ENCODE measurements at regions not wholly inside any gene's neighbourhood (a gene's known extent, or its start where the extent isn't known, plus 50 kb on each side); places are given as distances from the start of the nearest gene placed in this dataset.

DNA sequence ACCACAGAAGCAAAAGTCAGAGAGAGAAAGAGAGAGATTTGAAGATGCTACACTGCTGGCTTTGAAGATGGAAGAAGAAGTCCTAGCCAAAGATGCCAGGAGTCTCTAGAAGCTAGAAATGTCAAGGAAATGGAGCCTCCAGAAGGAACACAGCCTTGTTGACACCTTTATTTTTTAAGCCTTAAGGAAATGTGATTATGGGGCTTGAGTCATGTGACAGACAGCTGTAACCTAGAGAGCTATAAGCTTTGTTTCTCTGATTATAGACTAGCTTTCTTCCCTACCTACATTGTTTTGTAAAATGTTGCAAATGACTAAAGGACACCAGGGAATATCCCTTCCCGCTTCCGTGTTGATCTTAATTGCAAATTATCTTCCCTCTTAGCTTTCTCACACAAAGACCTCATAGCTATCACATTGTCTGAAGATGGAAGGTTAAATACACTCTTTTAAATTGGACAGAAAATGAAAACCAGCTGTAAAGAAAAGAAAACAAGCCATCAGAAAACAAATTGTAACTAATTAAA, 199.9 kb downstream of the ARHGAP12 start:
- Histone ChIP-seq H3K9ac (no peak overlapping the region), H3K4me1 (no peaks in the 10 kb centered on the region), H4K20me1 (ENCODE audit: low read depth) (no peaks in the 10 kb centered on the region), H3K9me3 (ENCODE audit: low read depth) (no peaks in the 10 kb centered on the region), H3K27ac (no peak overlapping the region), H3K4me3 (no peak overlapping the region), H3K4me2 (no peak overlapping the region), H3K36me3 (no peaks in the 10 kb centered on the region), H3K27me3 (no peaks in the 10 kb centered on the region), H3F3A (ENCODE audit: low read depth) (no peaks in the 10 kb centered on the region), H3K79me2 (ENCODE audit: low read depth) (no peaks in the 10 kb centered on the region), H2AFZ (replicated peaks) (peak overlapping the region; percentile 64)
- Mint-ChIP-seq H3K36me3 (no peaks in the 10 kb centered on the region), H3K27ac (no peak overlapping the region), H3K27me3 (ENCODE audit: insufficient read depth, low read depth) (peaks cover 6% of the 10 kb centered on the region), H3K4me1 (peaks cover 7% of the 10 kb centered on the region), H3K4me3 (no peak overlapping the region), H3K9me3 (peaks cover 19% of the 10 kb centered on the region)
- DNase-seq (ENCODE audit: low spot score), result no peak
- TF ChIP-seq EZH2phosphoT487 (IDR thresholded peaks at IDR 0.05), result no peak
- TF ChIP-seq, protein P1, sequence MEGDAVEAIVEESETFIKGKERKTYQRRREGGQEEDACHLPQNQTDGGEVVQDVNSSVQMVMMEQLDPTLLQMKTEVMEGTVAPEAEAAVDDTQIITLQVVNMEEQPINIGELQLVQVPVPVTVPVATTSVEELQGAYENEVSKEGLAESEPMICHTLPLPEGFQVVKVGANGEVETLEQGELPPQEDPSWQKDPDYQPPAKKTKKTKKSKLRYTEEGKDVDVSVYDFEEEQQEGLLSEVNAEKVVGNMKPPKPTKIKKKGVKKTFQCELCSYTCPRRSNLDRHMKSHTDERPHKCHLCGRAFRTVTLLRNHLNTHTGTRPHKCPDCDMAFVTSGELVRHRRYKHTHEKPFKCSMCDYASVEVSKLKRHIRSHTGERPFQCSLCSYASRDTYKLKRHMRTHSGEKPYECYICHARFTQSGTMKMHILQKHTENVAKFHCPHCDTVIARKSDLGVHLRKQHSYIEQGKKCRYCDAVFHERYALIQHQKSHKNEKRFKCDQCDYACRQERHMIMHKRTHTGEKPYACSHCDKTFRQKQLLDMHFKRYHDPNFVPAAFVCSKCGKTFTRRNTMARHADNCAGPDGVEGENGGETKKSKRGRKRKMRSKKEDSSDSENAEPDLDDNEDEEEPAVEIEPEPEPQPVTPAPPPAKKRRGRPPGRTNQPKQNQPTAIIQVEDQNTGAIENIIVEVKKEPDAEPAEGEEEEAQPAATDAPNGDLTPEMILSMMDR (IDR thresholded peaks at IDR 0.05), result no peak
- no peak for TF ChIP-seq EZH2 (IDR thresholded peaks at IDR 0.05)

DNA sequence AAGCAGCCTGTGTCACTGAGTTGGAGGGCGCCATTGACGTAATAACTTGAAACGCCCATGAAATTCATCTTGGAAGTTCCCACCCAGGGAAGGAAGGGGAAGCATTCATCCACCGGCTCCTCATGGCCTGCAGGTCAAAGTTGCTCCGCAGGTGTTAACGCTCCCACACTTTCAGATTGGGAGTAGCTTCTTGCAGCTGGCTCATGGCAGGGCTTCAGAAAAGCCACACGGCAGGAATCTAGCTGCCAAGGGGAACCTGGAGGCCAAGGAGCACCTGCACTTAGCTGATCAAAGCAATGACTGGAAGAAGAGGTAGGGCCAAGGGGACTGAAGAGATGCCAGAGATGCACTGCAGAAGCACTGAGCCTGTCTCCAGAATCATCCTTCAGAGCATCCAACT, 203.2 kb downstream of the ARHGAP12 start:
- Histone ChIP-seq H3K27me3 (no peaks in the 10 kb centered on the region), H3K9me3 (ENCODE audit: low read depth) (no peaks in the 10 kb centered on the region), H3K9ac (no peak overlapping the region), H3K27ac (no peak overlapping the region), H3K4me1 (no peaks in the 10 kb centered on the region), H4K20me1 (ENCODE audit: low read depth) (no peaks in the 10 kb centered on the region), H3K4me3 (no peak overlapping the region), H3F3A (ENCODE audit: low read depth) (no peaks in the 10 kb centered on the region), H3K79me2 (ENCODE audit: low read depth) (no peaks in the 10 kb centered on the region), H3K36me3 (no peaks in the 10 kb centered on the region), H3K4me2 (no peak overlapping the region), H2AFZ (replicated peaks) (no peak overlapping the region)
- peaks cover 23% of the 10 kb centered on the region for H3K9me3 Mint-ChIP-seq
- H3K4me3 Mint-ChIP-seq, result no peak overlapping the region
- no peaks in the 10 kb centered on the region for H3K36me3 Mint-ChIP-seq
- TF ChIP-seq EZH2 (IDR thresholded peaks at IDR 0.05), result no peak
- TF ChIP-seq, protein P1 (IDR thresholded peaks at IDR 0.05), result no peak
- TF ChIP-seq EZH2phosphoT487 (IDR thresholded peaks at IDR 0.05), result no peak
- peaks cover 7% of the 10 kb centered on the region for H3K4me1 Mint-ChIP-seq
- DNase-seq (ENCODE audit: low spot score), result no peak
- H3K27me3 Mint-ChIP-seq (ENCODE audit: insufficient read depth, low read depth), result peaks cover 8% of the 10 kb centered on the region
- no peak overlapping the region for H3K27ac Mint-ChIP-seq

DNA sequence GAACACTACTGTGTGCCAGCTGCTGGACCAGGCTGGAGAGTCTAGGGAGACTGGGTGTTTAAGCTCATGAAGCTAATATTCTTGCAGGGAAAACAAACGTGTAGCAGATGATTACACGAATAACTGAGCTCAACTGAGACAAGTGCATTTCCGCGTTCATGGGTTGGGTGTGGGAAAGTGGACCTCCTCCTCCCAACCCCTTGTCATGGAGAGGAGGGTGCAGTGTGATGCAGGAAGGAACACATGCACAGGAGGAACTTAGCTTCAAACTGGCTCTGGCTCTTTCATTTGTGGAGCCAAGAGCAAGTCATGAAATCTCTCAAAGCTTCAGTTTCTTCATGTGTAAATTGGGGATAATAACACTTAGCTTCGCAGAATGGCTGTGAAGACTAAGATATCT, 204.3 kb downstream of the ARHGAP12 start:
- H3K9ac ChIP-seq, result no peak overlapping the region
- Mint-ChIP-seq H3K4me3 (no peak overlapping the region), H3K9me3 (peaks cover 31% of the 10 kb centered on the region), H3K27me3 (ENCODE audit: insufficient read depth, low read depth) (peaks cover 8% of the 10 kb centered on the region), H3K4me1 (peaks cover 5% of the 10 kb centered on the region), H3K27ac (no peak overlapping the region), H3K36me3 (no peaks in the 10 kb centered on the region)
- no peaks in the 10 kb centered on the region for H3K4me1 ChIP-seq
- H3K27ac ChIP-seq, result no peak overlapping the region
- no peaks in the 10 kb centered on the region for H3K36me3 ChIP-seq
- no peaks in the 10 kb centered on the region for H3K27me3 ChIP-seq
- H3K4me3 ChIP-seq, result no peak overlapping the region
- no peak for DNase-seq (ENCODE audit: low spot score)
- H3K9me3 ChIP-seq (ENCODE audit: low read depth), result no peaks in the 10 kb centered on the region
- H4K20me1 ChIP-seq (ENCODE audit: low read depth), result no peaks in the 10 kb centered on the region
- TF ChIP-seq, protein P1 (IDR thresholded peaks at IDR 0.05), result no peak
- TF ChIP-seq EZH2 (IDR thresholded peaks at IDR 0.05) (no peak), EZH2phosphoT487 (IDR thresholded peaks at IDR 0.05) (no peak)
- no peaks in the 10 kb centered on the region for H3K79me2 ChIP-seq (ENCODE audit: low read depth)
- H2AFZ ChIP-seq (replicated peaks), result no peak overlapping the region
- no peaks in the 10 kb centered on the region for H3F3A ChIP-seq (ENCODE audit: low read depth)
- H3K4me2 ChIP-seq, result no peak overlapping the region
